ENCODE measurements at regions not wholly inside any gene's neighbourhood (a gene's known extent, or its start where the extent isn't known, plus 50 kb on each side); places are given as distances from the start of the nearest gene placed in this dataset.

GRCh38 chr17:54521137-54521536 is 379.5 kb upstream of the TOM1L1 start:
- TF ChIP-seq CTCF (IDR thresholded peaks at IDR 0.05) = no peak
- TF ChIP-seq EZH2 (IDR thresholded peaks at IDR 0.05; ENCODE audit: borderline replicate concordance, insufficient read depth, low read depth, low read length, poor library complexity, severe bottlenecking) = no peak
